H1 (cell line): ENCODE measurements at regions not wholly inside any gene's neighbourhood (a gene's known extent, or its start where the extent isn't known, plus 50 kb on each side); places are given as distances from the start of the nearest gene placed in this dataset.

Experiments used
- CTBP2 ChIP-seq: IDR thresholded peaks from 2 replicates; pipeline ENCODE4 v1.7.0; 2011; ENCODE audit warnings: borderline replicate concordance, mild to moderate bottlenecking, moderate library complexity, mixed read lengths, low read length; ENCODE audit not compliant: insufficient read depth, insufficient read length
- TEAD4 ChIP-seq: IDR thresholded peaks from 2 replicates; pipeline ENCODE4 v1.6.1; 2012; ENCODE audit warnings: low read depth, low read length, inconsistent platforms, mixed read lengths
- TF ChIP-seq, protein P1 (sequence below): fragments of 300-600 bp; sonication (generic); IDR thresholded peaks from 2 replicates; pipeline ENCODE4 v1.7.1; 2012; ENCODE audit warnings: low read length, moderate library complexity, mild to moderate bottlenecking, inconsistent platforms; ENCODE audit not compliant: insufficient replicate concordance
- TF ChIP-seq, protein P2 (sequence below): IDR thresholded peaks from 2 replicates; pipeline ENCODE4 v1.6.1; 2012; ENCODE audit warnings: low read length, inconsistent platforms

DNA sequence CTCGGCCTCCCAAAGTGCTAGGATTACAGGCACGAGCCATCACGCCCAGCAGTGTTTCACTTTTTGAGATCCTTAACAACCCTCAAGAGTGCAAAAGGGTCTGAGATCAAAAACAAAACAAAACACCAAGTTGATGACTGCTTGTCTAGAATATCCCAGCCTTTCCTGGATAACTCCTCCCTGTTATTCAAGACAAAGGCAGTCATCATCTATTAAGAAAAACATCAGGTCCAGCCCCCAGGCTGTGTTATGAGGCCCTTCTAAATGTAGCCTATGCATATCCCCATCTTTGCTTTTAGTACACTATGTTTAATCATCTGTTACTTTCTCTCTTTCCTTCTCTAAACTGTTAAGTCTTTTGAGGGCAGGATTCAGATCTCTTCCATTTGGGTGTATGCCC lies 150.1 kb upstream of the FHIT start (continued):
- TF ChIP-seq, protein P1, sequence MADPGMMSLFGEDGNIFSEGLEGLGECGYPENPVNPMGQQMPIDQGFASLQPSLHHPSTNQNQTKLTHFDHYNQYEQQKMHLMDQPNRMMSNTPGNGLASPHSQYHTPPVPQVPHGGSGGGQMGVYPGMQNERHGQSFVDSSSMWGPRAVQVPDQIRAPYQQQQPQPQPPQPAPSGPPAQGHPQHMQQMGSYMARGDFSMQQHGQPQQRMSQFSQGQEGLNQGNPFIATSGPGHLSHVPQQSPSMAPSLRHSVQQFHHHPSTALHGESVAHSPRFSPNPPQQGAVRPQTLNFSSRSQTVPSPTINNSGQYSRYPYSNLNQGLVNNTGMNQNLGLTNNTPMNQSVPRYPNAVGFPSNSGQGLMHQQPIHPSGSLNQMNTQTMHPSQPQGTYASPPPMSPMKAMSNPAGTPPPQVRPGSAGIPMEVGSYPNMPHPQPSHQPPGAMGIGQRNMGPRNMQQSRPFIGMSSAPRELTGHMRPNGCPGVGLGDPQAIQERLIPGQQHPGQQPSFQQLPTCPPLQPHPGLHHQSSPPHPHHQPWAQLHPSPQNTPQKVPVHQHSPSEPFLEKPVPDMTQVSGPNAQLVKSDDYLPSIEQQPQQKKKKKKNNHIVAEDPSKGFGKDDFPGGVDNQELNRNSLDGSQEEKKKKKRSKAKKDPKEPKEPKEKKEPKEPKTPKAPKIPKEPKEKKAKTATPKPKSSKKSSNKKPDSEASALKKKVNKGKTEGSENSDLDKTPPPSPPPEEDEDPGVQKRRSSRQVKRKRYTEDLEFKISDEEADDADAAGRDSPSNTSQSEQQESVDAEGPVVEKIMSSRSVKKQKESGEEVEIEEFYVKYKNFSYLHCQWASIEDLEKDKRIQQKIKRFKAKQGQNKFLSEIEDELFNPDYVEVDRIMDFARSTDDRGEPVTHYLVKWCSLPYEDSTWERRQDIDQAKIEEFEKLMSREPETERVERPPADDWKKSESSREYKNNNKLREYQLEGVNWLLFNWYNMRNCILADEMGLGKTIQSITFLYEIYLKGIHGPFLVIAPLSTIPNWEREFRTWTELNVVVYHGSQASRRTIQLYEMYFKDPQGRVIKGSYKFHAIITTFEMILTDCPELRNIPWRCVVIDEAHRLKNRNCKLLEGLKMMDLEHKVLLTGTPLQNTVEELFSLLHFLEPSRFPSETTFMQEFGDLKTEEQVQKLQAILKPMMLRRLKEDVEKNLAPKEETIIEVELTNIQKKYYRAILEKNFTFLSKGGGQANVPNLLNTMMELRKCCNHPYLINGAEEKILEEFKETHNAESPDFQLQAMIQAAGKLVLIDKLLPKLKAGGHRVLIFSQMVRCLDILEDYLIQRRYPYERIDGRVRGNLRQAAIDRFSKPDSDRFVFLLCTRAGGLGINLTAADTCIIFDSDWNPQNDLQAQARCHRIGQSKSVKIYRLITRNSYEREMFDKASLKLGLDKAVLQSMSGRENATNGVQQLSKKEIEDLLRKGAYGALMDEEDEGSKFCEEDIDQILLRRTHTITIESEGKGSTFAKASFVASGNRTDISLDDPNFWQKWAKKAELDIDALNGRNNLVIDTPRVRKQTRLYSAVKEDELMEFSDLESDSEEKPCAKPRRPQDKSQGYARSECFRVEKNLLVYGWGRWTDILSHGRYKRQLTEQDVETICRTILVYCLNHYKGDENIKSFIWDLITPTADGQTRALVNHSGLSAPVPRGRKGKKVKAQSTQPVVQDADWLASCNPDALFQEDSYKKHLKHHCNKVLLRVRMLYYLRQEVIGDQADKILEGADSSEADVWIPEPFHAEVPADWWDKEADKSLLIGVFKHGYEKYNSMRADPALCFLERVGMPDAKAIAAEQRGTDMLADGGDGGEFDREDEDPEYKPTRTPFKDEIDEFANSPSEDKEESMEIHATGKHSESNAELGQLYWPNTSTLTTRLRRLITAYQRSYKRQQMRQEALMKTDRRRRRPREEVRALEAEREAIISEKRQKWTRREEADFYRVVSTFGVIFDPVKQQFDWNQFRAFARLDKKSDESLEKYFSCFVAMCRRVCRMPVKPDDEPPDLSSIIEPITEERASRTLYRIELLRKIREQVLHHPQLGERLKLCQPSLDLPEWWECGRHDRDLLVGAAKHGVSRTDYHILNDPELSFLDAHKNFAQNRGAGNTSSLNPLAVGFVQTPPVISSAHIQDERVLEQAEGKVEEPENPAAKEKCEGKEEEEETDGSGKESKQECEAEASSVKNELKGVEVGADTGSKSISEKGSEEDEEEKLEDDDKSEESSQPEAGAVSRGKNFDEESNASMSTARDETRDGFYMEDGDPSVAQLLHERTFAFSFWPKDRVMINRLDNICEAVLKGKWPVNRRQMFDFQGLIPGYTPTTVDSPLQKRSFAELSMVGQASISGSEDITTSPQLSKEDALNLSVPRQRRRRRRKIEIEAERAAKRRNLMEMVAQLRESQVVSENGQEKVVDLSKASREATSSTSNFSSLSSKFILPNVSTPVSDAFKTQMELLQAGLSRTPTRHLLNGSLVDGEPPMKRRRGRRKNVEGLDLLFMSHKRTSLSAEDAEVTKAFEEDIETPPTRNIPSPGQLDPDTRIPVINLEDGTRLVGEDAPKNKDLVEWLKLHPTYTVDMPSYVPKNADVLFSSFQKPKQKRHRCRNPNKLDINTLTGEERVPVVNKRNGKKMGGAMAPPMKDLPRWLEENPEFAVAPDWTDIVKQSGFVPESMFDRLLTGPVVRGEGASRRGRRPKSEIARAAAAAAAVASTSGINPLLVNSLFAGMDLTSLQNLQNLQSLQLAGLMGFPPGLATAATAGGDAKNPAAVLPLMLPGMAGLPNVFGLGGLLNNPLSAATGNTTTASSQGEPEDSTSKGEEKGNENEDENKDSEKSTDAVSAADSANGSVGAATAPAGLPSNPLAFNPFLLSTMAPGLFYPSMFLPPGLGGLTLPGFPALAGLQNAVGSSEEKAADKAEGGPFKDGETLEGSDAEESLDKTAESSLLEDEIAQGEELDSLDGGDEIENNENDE = no peak
- TF ChIP-seq, protein P2, sequence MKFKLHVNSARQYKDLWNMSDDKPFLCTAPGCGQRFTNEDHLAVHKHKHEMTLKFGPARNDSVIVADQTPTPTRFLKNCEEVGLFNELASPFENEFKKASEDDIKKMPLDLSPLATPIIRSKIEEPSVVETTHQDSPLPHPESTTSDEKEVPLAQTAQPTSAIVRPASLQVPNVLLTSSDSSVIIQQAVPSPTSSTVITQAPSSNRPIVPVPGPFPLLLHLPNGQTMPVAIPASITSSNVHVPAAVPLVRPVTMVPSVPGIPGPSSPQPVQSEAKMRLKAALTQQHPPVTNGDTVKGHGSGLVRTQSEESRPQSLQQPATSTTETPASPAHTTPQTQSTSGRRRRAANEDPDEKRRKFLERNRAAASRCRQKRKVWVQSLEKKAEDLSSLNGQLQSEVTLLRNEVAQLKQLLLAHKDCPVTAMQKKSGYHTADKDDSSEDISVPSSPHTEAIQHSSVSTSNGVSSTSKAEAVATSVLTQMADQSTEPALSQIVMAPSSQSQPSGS = no peak
- TF ChIP-seq TEAD4 = no peak
- no peak for TF ChIP-seq CTBP2
